ENCODE measurements at regions not wholly inside any gene's neighbourhood (a gene's known extent, or its start where the extent isn't known, plus 50 kb on each side); places are given as distances from the start of the nearest gene placed in this dataset.

DNA sequence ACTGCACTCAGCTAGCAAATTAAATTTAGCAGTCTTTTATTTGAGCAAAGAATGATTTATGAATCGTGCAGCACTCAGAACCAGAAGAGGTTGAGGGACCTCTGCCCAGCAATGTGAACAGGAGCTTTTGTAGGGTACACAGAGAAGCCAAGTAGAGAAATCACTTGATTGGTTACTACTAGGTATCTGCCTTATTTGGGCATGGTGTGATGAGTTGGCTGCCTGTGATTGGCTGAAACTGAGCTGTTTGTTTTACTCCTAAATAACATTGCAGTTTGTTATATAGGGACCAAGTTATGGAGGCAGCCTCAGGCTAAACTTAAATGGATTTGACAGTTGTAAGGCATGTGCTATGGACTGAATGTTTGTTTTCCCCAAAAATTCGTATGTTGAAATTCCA is 122.5 kb downstream of the RDH14 start:
- 66% methylated on average over 2 of the region's 2 CpGs for WGBS
- Histone ChIP-seq H3K36me3 (ENCODE audit: control insufficient read depth in 4 of 4, insufficient read depth in 3 of 4, low read depth in 1 of 4, low read length in 3 of 4) (no peaks in the 10 kb centered on the region), H3K9ac (ENCODE audit: low read depth in 1 of 2, low read length in 2 of 2) (no peak overlapping the region), H3K9me3 (ENCODE audit: control insufficient read depth in 4 of 4, low read length in 3 of 4) (peaks cover 0 to 2% (median 0%) of the 10 kb centered on the region in 4 donors), H3K4me3 (ENCODE audit: low read depth in 1 of 3, low read length in 3 of 3) (no peak overlapping the region), H3K27me3 (ENCODE audit: control insufficient read depth in 4 of 4, insufficient read depth in 4 of 4, low read length in 3 of 4) (no peaks in the 10 kb centered on the region), H3K4me1 (ENCODE audit: control insufficient read depth in 4 of 4, insufficient read depth in 4 of 4, low read length in 3 of 4) (no peaks in the 10 kb centered on the region), H3K27ac (ENCODE audit: low read depth in 1 of 2, low read length in 2 of 2) (no peak overlapping the region)
- no peak for DNase-seq (ENCODE audit: low spot score)
- TF ChIP-seq GABPA (IDR thresholded peaks at IDR 0.05 in 1 of 2, conservative IDR thresholded peaks at IDR 0.05 in 1 of 2) (no peak), NR2F2 (IDR thresholded peaks at IDR 0.05) (no peak), TAF1 (conservative IDR thresholded peaks at IDR 0.05) (no peak), FOXA2 (IDR thresholded peaks at IDR 0.05) (no peak), SP1 (IDR thresholded peaks at IDR 0.05) (no peak), JUND (IDR thresholded peaks at IDR 0.05) (no peak), RXRA (IDR thresholded peaks at IDR 0.05) (no peak), YY1 (IDR thresholded peaks at IDR 0.05) (no peak), FOXA1 (IDR thresholded peaks at IDR 0.05) (no peak), EGR1 (IDR thresholded peaks at IDR 0.05; ENCODE audit: low read depth in 2 of 2) (no peak), ZBTB33 (IDR thresholded peaks at IDR 0.05) (no peak), RAD21 (IDR thresholded peaks at IDR 0.05) (no peak), HNF4G (IDR thresholded peaks at IDR 0.05) (no peak), REST (IDR thresholded peaks at IDR 0.05) (no peak), CTCF (IDR thresholded peaks at IDR 0.05; ENCODE audit: low read depth, low read length, missing input control) (no peak), HNF4A (conservative IDR thresholded peaks at IDR 0.05) (no peak)
- TF ChIP-seq, protein P1, sequence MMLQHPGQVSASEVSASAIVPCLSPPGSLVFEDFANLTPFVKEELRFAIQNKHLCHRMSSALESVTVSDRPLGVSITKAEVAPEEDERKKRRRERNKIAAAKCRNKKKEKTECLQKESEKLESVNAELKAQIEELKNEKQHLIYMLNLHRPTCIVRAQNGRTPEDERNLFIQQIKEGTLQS (IDR thresholded peaks at IDR 0.05) = no peak
- TF ChIP-seq, protein P2, sequence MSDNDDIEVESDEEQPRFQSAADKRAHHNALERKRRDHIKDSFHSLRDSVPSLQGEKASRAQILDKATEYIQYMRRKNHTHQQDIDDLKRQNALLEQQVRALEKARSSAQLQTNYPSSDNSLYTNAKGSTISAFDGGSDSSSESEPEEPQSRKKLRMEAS (IDR thresholded peaks at IDR 0.05) = no peak

All from liver (tissue), 8 donors.